Renal pelvis (tissue), 1 donor: ENCODE measurements at regions not wholly inside any gene's neighbourhood (a gene's known extent, or its start where the extent isn't known, plus 50 kb on each side); places are given as distances from the start of the nearest gene placed in this dataset.
A peak's percentile ranks its signal among the peaks of the same experiment; 100 is the strongest.
"Not testable (repeated sequence)": the region's sequence is repeated elsewhere in the genome, so short reads cannot be mapped to it uniquely, and the experiment has no call there.

ENCODE experiments used
- DNase-seq: peaks from one replicate; pipeline ENCODE4 v3.0.0-alpha.2; 2013

GRCh38 chr5:18461766-18462165 is 827.5 kb downstream of the TAF11L14 start:
- no peak for DNase-seq

- DNase-seq, result peak; percentile 70
Observed at GRCh38 chr5:18465833-18466681, 831.8 kb downstream of the TAF11L14 start.

GRCh38 chr5:18466731-18467130 is 832.5 kb downstream of the TAF11L14 start:
- DNase-seq, result no peak

GRCh38 chr5:18471791-18472190 is 837.5 kb downstream of the TAF11L14 start:
- not testable (repeated sequence) for DNase-seq

- DNase-seq, result no peak
Observed at GRCh38 chr5:18483451-18483850, 849.2 kb downstream of the TAF11L14 start.

GRCh38 chr5:18487928-18488480 is 853.7 kb downstream of the TAF11L14 start:
- DNase-seq, result no peak

GRCh38 chr5:18489703-18490102 is 855.4 kb downstream of the TAF11L14 start:
- DNase-seq, result no peak

GRCh38 chr5:18491349-18491748 is 857.1 kb downstream of the TAF11L14 start:
- DNase-seq, result no peak

GRCh38 chr5:18495157-18495556 is 860.9 kb downstream of the TAF11L14 start:
- DNase-seq, result no peak

- no peak for DNase-seq
Observed at GRCh38 chr5:18496041-18496440, 861.8 kb downstream of the TAF11L14 start.

- no peak for DNase-seq
Observed at GRCh38 chr5:18497089-18497488, 862.8 kb downstream of the TAF11L14 start.

- DNase-seq, result no peak
Observed at GRCh38 chr5:18503797-18504328, 869.6 kb downstream of the TAF11L14 start.

- no peak for DNase-seq
Observed at GRCh38 chr5:18507114-18507513, 872.9 kb downstream of the TAF11L14 start.

GRCh38 chr5:18517641-18518380 is 883.6 kb downstream of the TAF11L14 start:
- DNase-seq, result no peak

GRCh38 chr5:18523380-18523779 is 889.1 kb downstream of the TAF11L14 start:
- DNase-seq, result no peak

- DNase-seq, result no peak
Observed at GRCh38 chr5:18526792-18527405, 892.6 kb downstream of the TAF11L14 start.

- no peak for DNase-seq
Observed at GRCh38 chr5:18533137-18533536, 898.9 kb downstream of the TAF11L14 start.

GRCh38 chr5:18534119-18534518 is 899.9 kb downstream of the TAF11L14 start:
- DNase-seq, result no peak

- not testable (repeated sequence) for DNase-seq
Observed at GRCh38 chr5:18535753-18536152, 901.5 kb downstream of the TAF11L14 start.

- DNase-seq, result no peak
Observed at GRCh38 chr5:18544421-18544820, 910.2 kb downstream of the TAF11L14 start.

GRCh38 chr5:18546591-18546990 is 912.3 kb downstream of the TAF11L14 start:
- DNase-seq, result no peak

GRCh38 chr5:18551716-18552115 is 917.5 kb downstream of the TAF11L14 start:
- DNase-seq, result no peak
